Hippocampal formation (tissue), 2 donors: ENCODE measurements at regions not wholly inside any gene's neighbourhood (a gene's known extent, or its start where the extent isn't known, plus 50 kb on each side); places are given as distances from the start of the nearest gene placed in this dataset.
"Not testable (repeated sequence)": the region's sequence is repeated elsewhere in the genome, so short reads cannot be mapped to it uniquely, and the experiment has no call there.

Experiments used
- DNase-seq, 2 donors: peaks; one replicate each; lab custom pipeline; 2025; lab: John Stamatoyannopoulos, UW

- DNase-seq = not testable (repeated sequence)
These were observed 530.0 kb downstream of the RPIA start for GRCh38 chr2:89221474-89221873.

GRCh38 chr2:89222063-89222732 is 530.7 kb downstream of the RPIA start:
- not testable (repeated sequence) for DNase-seq

GRCh38 chr2:89224803-89225202 is 533.3 kb downstream of the RPIA start:
- not testable (repeated sequence) for DNase-seq

- DNase-seq = not testable (repeated sequence)
These were observed 538.5 kb downstream of the RPIA start for GRCh38 chr2:89229979-89230378.

GRCh38 chr2:89231241-89231640 is 539.8 kb downstream of the RPIA start:
- DNase-seq = not testable (repeated sequence)

- not testable (repeated sequence) for DNase-seq
These were observed 542.5 kb downstream of the RPIA start for GRCh38 chr2:89233931-89234330.

- DNase-seq = not testable (repeated sequence)
These were observed 543.5 kb downstream of the RPIA start for GRCh38 chr2:89234818-89235466.

GRCh38 chr2:89236832-89237450 is 545.5 kb downstream of the RPIA start:
- not testable (repeated sequence) for DNase-seq

- DNase-seq = not testable (repeated sequence)
These were observed 546.3 kb downstream of the RPIA start for GRCh38 chr2:89237783-89238182.

GRCh38 chr2:89243114-89243700 is 551.7 kb downstream of the RPIA start:
- DNase-seq = not testable (repeated sequence)

GRCh38 chr2:89244407-89244806 is 552.9 kb downstream of the RPIA start:
- DNase-seq = not testable (repeated sequence)

- DNase-seq = not testable (repeated sequence)
These were observed 554.0 kb downstream of the RPIA start for GRCh38 chr2:89245478-89245877.

GRCh38 chr2:89246027-89246426 is 554.6 kb downstream of the RPIA start:
- not testable (repeated sequence) for DNase-seq

- DNase-seq = not testable (repeated sequence)
These were observed 555.1 kb downstream of the RPIA start for GRCh38 chr2:89246620-89247019.

GRCh38 chr2:89255013-89255412 is 563.5 kb downstream of the RPIA start:
- DNase-seq = not testable (repeated sequence)

GRCh38 chr2:89273443-89273842 is 582.0 kb downstream of the RPIA start:
- not testable (repeated sequence) for DNase-seq

GRCh38 chr2:89280536-89280935 is 589.1 kb downstream of the RPIA start:
- not testable (repeated sequence) for DNase-seq

- DNase-seq = not testable (repeated sequence)
These were observed 595.1 kb downstream of the RPIA start for GRCh38 chr2:89286448-89287080.

GRCh38 chr2:89287084-89287483 is 595.6 kb downstream of the RPIA start:
- DNase-seq = not testable (repeated sequence)

- DNase-seq = not testable (repeated sequence)
These were observed 600.3 kb downstream of the RPIA start for GRCh38 chr2:89291717-89292298.

GRCh38 chr2:89293399-89293798 is 601.9 kb downstream of the RPIA start:
- DNase-seq = not testable (repeated sequence)

- DNase-seq = not testable (repeated sequence)
These were observed 602.9 kb downstream of the RPIA start for GRCh38 chr2:89294335-89294734.
